Esophagus squamous epithelium (tissue), 4 donors: ENCODE measurements at regions not wholly inside any gene's neighbourhood (a gene's known extent, or its start where the extent isn't known, plus 50 kb on each side); places are given as distances from the start of the nearest gene placed in this dataset.

Experiments used
- CTCF ChIP-seq, 6 experiments: fragments of 450-650 bp in 4 of 6; fragments of 200-600 bp in 2 of 6; sonication (generic) in 2 of 6; IDR thresholded peaks; one replicate each; pipeline ENCODE4 v1.5.1; 2016 to 2019; ENCODE audit warnings: antibody characterized with exemption in 6 of 6, mild to moderate bottlenecking in 4 of 6, moderate library complexity in 4 of 6
- POLR2A ChIP-seq, 4 donors: fragments of 450-650 bp; IDR thresholded peaks; one replicate each; pipeline ENCODE4 v1.6.1; 2017; ENCODE audit warnings: antibody characterized with exemption in 4 of 4, mild to moderate bottlenecking in 4 of 4, moderate library complexity in 3 of 4

- no peak for TF ChIP-seq POLR2A (IDR thresholded peaks at IDR 0.05)
- TF ChIP-seq CTCF (IDR thresholded peaks at IDR 0.05), result no peak
Observed at GRCh38 chr18:24763765-24764513, 303.5 kb downstream of the HRH4 start.
